IMR-90 (cell line): ENCODE measurements at regions not wholly inside any gene's neighbourhood (a gene's known extent, or its start where the extent isn't known, plus 50 kb on each side); places are given as distances from the start of the nearest gene placed in this dataset.

ENCODE experiments used
- ATAC-seq: fragments of 200-7000 bp; cut with Tn5 transposase; 2 replicates; pipeline ENCODE4 v1.9.1; 2020; ENCODE audit warnings: low read depth, mild to moderate bottlenecking, moderate library complexity
- BruUV-seq: library from RNA; stranded (reverse); fragments of 400-500 nt; replicated peaks from 2 replicates; lab custom pipeline; 2021; lab: Mats Ljungman, UMichigan
- CTCF ChIA-PET: fragments of 300-600 bp; formaldehyde crosslinking; extraction: SDS; loops from one replicate; lab custom pipeline; 2021; ENCODE audit warnings: antibody characterized with exemption; lab: Yijun Ruan, JAX
- POLR2A ChIA-PET: fragments of 300-600 bp; sonication (Branson Sonifier 250); formaldehyde crosslinking; loops from one replicate; lab custom pipeline; 2022; ENCODE audit warnings: antibody characterized with exemption; ENCODE audit not compliant: unreplicated experiment; lab: Charles Lee
- DNase-seq: peaks from one replicate; pipeline ENCODE4 v3.0.0; 2013
- H2AFZ ChIP-seq: replicated peaks from 2 replicates; pipeline ENCODE3; 2013; ENCODE audit warnings: low read length, mild to moderate bottlenecking; ENCODE audit not compliant: poor library complexity
- H2AK5ac ChIP-seq: 2 replicates; pipeline ENCODE4 v1.6.1; 2013; ENCODE audit warnings: low read depth, low read length, inconsistent platforms
- H2AK9ac ChIP-seq: replicated peaks from 2 replicates; pipeline ENCODE3; 2013; ENCODE audit warnings: mild to moderate bottlenecking, low read depth, low read length, moderate library complexity; ENCODE audit not compliant: poor library complexity
- H2BK120ac ChIP-seq: 2 replicates; pipeline ENCODE4 v1.6.1; 2013; ENCODE audit warnings: low read depth, low read length, inconsistent platforms
- H2BK15ac ChIP-seq: 3 replicates; pipeline ENCODE4 v1.6.1; 2013; ENCODE audit warnings: low read depth, low read length, inconsistent platforms
- H2BK20ac ChIP-seq: 2 replicates; pipeline ENCODE4 v1.6.1; 2013; ENCODE audit warnings: low read depth, mild to moderate bottlenecking, inconsistent platforms, low read length, moderate library complexity
- H2BK5ac ChIP-seq: 2 replicates; pipeline ENCODE4 v1.6.1; 2013; ENCODE audit warnings: mild to moderate bottlenecking, low read depth, low read length, inconsistent platforms; ENCODE audit not compliant: poor library complexity, severe bottlenecking
- H3K14ac ChIP-seq: replicated peaks from 2 replicates; pipeline ENCODE4 v1.6.1; 2013; ENCODE audit warnings: low read depth, low read length, inconsistent platforms
- H3K18ac ChIP-seq: 2 replicates; pipeline ENCODE4 v1.6.1; 2013; ENCODE audit warnings: low read depth, low read length, control low read depth
- H3K23ac ChIP-seq: 2 replicates; pipeline ENCODE4 v1.6.1; 2013; ENCODE audit warnings: low read depth, low read length, inconsistent platforms
- H3K27ac ChIP-seq: 2 replicates; pipeline ENCODE4 v1.5.1; 2013; ENCODE audit warnings: mild to moderate bottlenecking, control low read depth, low read length; ENCODE audit not compliant: insufficient read depth
- H3K27me3 ChIP-seq: 2 replicates; pipeline ENCODE4 v1.6.1; 2013; ENCODE audit warnings: low read length; ENCODE audit not compliant: control insufficient read depth, insufficient read depth
- H3K36me3 ChIP-seq: 2 replicates; pipeline ENCODE4 v1.6.1; 2013; ENCODE audit warnings: low read length, mixed read lengths; ENCODE audit not compliant: control insufficient read depth, insufficient read depth
- H3K4ac ChIP-seq: 2 replicates; pipeline ENCODE4 v1.6.1; 2013; ENCODE audit warnings: low read depth, low read length, inconsistent platforms
- H3K4me1 ChIP-seq: 2 replicates; pipeline ENCODE4 v1.6.1; 2013; ENCODE audit warnings: low read length, mixed read lengths; ENCODE audit not compliant: control insufficient read depth, insufficient read depth
- H3K4me2 ChIP-seq: 2 replicates; pipeline ENCODE4 v1.6.1; 2013; ENCODE audit warnings: low read depth, mild to moderate bottlenecking, control low read depth, low read length, moderate library complexity
- H3K4me3 ChIP-seq: 2 replicates; pipeline ENCODE4 v1.5.1; 2013; ENCODE audit warnings: low read depth, mild to moderate bottlenecking, control low read depth, low read length, moderate library complexity; ENCODE audit not compliant: insufficient read depth
- H3K56ac ChIP-seq: 2 replicates; pipeline ENCODE4 v1.6.1; 2013; ENCODE audit warnings: low read length, inconsistent platforms; ENCODE audit not compliant: insufficient read depth; ENCODE audit errors: extremely low read depth
- H3K79me1 ChIP-seq, 2 experiments: 2 replicates each; pipeline ENCODE4 v1.6.1; 2013; ENCODE audit warnings: low read length in 2 of 2, inconsistent platforms in 1 of 2, low read depth in 1 of 2
- H3K9ac ChIP-seq: 2 replicates; pipeline ENCODE4 v1.6.1; 2013; ENCODE audit warnings: low read depth, low read length, control low read depth
- H3K9me1 ChIP-seq: 2 replicates; pipeline ENCODE4 v1.6.1; 2013; ENCODE audit warnings: low read length, inconsistent platforms; ENCODE audit not compliant: insufficient read depth
- H3K9me3 ChIP-seq: 2 replicates; pipeline ENCODE4 v1.6.1; 2013; ENCODE audit warnings: low read length; ENCODE audit not compliant: control insufficient read depth, insufficient read depth
- H4K20me1 ChIP-seq: 2 replicates; pipeline ENCODE4 v1.6.1; 2013; ENCODE audit warnings: low read length, inconsistent platforms; ENCODE audit not compliant: insufficient read depth
- H4K5ac ChIP-seq: 2 replicates; pipeline ENCODE4 v1.6.1; 2013; ENCODE audit warnings: mild to moderate bottlenecking, low read depth, low read length, control low read depth
- H4K8ac ChIP-seq, 2 experiments: 2 replicates each; pipeline ENCODE4 v1.6.1; 2013; ENCODE audit warnings: low read depth in 2 of 2, low read length in 2 of 2, control low read depth in 1 of 2, inconsistent platforms in 1 of 2
- H4K91ac ChIP-seq: 2 replicates; pipeline ENCODE4 v1.6.1; 2013; ENCODE audit warnings: low read depth, low read length, inconsistent platforms; ENCODE audit not compliant: insufficient read depth
- BHLHE40 ChIP-seq: fragments of 150-350 bp; IDR thresholded peaks from 2 replicates; pipeline ENCODE4 v1.6.1; 2016; ENCODE audit warnings: mild to moderate bottlenecking, low read depth, low read length
- CEBPB ChIP-seq: IDR thresholded peaks from 2 replicates; pipeline ENCODE4 v1.6.1; 2012; ENCODE audit warnings: low read depth, low read length, improper control_type of control experiment
- CHD1 ChIP-seq: IDR thresholded peaks from 2 replicates; pipeline ENCODE4 v1.6.1; 2012; ENCODE audit warnings: low read depth, low read length, improper control_type of control experiment
- FOS ChIP-seq: fragments of 150-350 bp; IDR thresholded peaks from 2 replicates; pipeline ENCODE4 v1.6.1; 2016; ENCODE audit warnings: low read depth, low read length
- MAFK ChIP-seq: IDR thresholded peaks from 2 replicates; pipeline ENCODE4 v1.6.1; 2012; ENCODE audit warnings: low read depth, low read length, improper control_type of control experiment
- MXI1 ChIP-seq: IDR thresholded peaks from 2 replicates; pipeline ENCODE4 v1.6.1; 2012; ENCODE audit warnings: low read depth, mild to moderate bottlenecking, low read length, moderate library complexity, borderline replicate concordance
- NFE2L2 ChIP-seq: fragments of 150-350 bp; IDR thresholded peaks from 2 replicates; pipeline ENCODE4 v1.6.1; 2016; ENCODE audit warnings: low read depth, mild to moderate bottlenecking, low read length
- POLR2A ChIP-seq: IDR thresholded peaks from 2 replicates; pipeline ENCODE4 v1.6.1; 2012; ENCODE audit warnings: mild to moderate bottlenecking, low read depth, low read length
- RAD21 ChIP-seq: IDR thresholded peaks from 2 replicates; pipeline ENCODE4 v1.6.1; 2012; ENCODE audit warnings: low read length, improper control_type of control experiment
- RCOR1 ChIP-seq: IDR thresholded peaks from 2 replicates; pipeline ENCODE4 v1.6.1; 2012; ENCODE audit warnings: mild to moderate bottlenecking, low read length, improper control_type of control experiment; ENCODE audit not compliant: insufficient replicate concordance
- RFX5 ChIP-seq: IDR thresholded peaks from 2 replicates; pipeline ENCODE4 v1.8.0; 2012; ENCODE audit warnings: low read depth, mild to moderate bottlenecking, low read length, moderate library complexity
- SMC3 ChIP-seq: fragments of 150-350 bp; IDR thresholded peaks from 2 replicates; pipeline ENCODE4 v1.6.1; 2016; ENCODE audit warnings: low read depth, mild to moderate bottlenecking, antibody characterized with exemption, low read length, moderate library complexity
- WGBS, 2 experiments: methylation state at CpG; one replicate each; pipeline versions ENCODE4 v1.1.5 to v1.1.7; 2013; ENCODE audit warnings: missing lambda C conversion rate in 2 of 2; ENCODE audit not compliant: insufficient read length in 1 of 2; ENCODE audit errors: extremely low coverage in 2 of 2; 5-methylcytosine and 5-hydroxymethylcytosine counted together
- dilution Hi-C: fragments of 300-500 bp; cut with HindIII; formaldehyde crosslinking; loops from one replicate; pipeline ENCODE4 v1.14.3; 2018; ENCODE audit warnings: low sequenced_read_pairs; ENCODE audit not compliant: unreplicated experiment
- in situ Hi-C: fragments of 300-500 bp; cut with MboI; formaldehyde crosslinking; loops from 3 replicates; pipeline ENCODE4 v1.14.3; 2019; ENCODE audit warnings: low sequenced_read_pairs, inconsistent platforms, mixed read lengths
- intact Hi-C: fragments of 100-400 bp; cut with micrococcal nuclease; formaldehyde crosslinking; loops from 2 replicates; pipeline ENCODE4 v1.10.0; 2022
- TF ChIP-seq, protein P1 (sequence below): fragments of 150-350 bp; IDR thresholded peaks from 2 replicates; pipeline ENCODE4 v1.6.1; 2017; ENCODE audit warnings: mild to moderate bottlenecking, antibody characterized with exemption, low read length, low read depth

DNA sequence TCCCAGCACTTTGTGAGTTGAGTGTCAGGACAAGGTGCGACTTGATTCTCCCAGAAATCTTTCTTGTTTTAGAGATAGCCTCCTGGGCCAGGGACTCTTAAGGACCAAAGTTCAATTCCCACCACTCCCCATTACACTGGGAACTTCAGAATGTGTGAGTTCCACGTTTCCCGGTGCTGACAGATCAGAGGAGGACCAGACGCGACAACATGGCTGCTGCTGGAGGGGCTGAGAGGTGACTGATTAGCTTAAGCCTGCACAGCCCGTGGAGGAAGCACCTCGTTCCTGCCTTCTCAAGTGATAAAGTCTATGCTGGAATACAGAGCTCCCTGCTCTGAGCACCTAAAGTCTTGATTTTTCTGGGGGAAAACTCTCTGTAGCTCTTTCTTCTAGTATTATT is 175.2 kb upstream of the FERMT1 start:
- Histone ChIP-seq H2AFZ (no peak overlapping the region), H3K18ac (no peak overlapping the region), H2AK9ac (no peak overlapping the region), H3K14ac (no peak overlapping the region), H3K4me2 (no peak overlapping the region), H3K36me3 (no peaks in the 10 kb centered on the region), H4K20me1 (no peaks in the 10 kb centered on the region), H3K4ac (no peak overlapping the region), H4K91ac (no peak overlapping the region), H2BK15ac (no peak overlapping the region), H3K9ac (no peak overlapping the region), H3K79me1 (no peaks in the 10 kb centered on the region), H3K9me3 (no peaks in the 10 kb centered on the region), H3K4me3 (no peak overlapping the region), H3K56ac (no peak overlapping the region), H2BK5ac (no peak overlapping the region), H3K27me3 (no peaks in the 10 kb centered on the region), H3K4me1 (no peaks in the 10 kb centered on the region), H4K8ac (no peak overlapping the region), H2AK5ac (no peak overlapping the region), H3K23ac (no peak overlapping the region), H4K5ac (no peak overlapping the region), H3K27ac (no peak overlapping the region), H3K9me1 (no peaks in the 10 kb centered on the region), H2BK20ac (no peak overlapping the region), H2BK120ac (no peak overlapping the region)
- no peak for TF ChIP-seq MAFK
- no peak for TF ChIP-seq MXI1
- no peak for TF ChIP-seq RAD21
- TF ChIP-seq POLR2A: no peak
- TF ChIP-seq RFX5: no peak
- TF ChIP-seq CHD1: no peak
- TF ChIP-seq BHLHE40: no peak
- TF ChIP-seq, protein P1, sequence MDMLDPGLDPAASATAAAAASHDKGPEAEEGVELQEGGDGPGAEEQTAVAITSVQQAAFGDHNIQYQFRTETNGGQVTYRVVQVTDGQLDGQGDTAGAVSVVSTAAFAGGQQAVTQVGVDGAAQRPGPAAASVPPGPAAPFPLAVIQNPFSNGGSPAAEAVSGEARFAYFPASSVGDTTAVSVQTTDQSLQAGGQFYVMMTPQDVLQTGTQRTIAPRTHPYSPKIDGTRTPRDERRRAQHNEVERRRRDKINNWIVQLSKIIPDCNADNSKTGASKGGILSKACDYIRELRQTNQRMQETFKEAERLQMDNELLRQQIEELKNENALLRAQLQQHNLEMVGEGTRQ: no peak
- TF ChIP-seq FOS: no peak
- no peak for TF ChIP-seq SMC3
- no peak for TF ChIP-seq RCOR1
- TF ChIP-seq NFE2L2: no peak
- TF ChIP-seq CEBPB: no peak
- CTCF ChIA-PET: no interaction called here
- dilution Hi-C loops: no loop called here
- ATAC-seq: no peak
- in situ Hi-C loops: no loop called here
- POLR2A ChIA-PET: no interaction called here
- no peak for DNase-seq
- WGBS, 2 experiments: no CpG with 5 or more reads among the region's 7 CpGs
- no TSS peak for BruUV-seq
- intact Hi-C loops: no loop called here
